Epithelial cell of proximal tubule (primary cell): ENCODE measurements at regions not wholly inside any gene's neighbourhood (a gene's known extent, or its start where the extent isn't known, plus 50 kb on each side); places are given as distances from the start of the nearest gene placed in this dataset.

Experiments used
- DNase-seq: peaks from one replicate; pipeline ENCODE4 v3.0.0-alpha.2; 2011; ENCODE audit warnings: low read depth
- H3K4me3 ChIP-seq: 2 replicates; pipeline ENCODE4 v1.5.1; 2011; ENCODE audit warnings: low read depth, mild to moderate bottlenecking, low read length
- CTCF ChIP-seq: conservative IDR thresholded peaks from 2 replicates; pipeline ENCODE4 v1.5.1; 2012; ENCODE audit warnings: low read depth, mild to moderate bottlenecking, low read length

GRCh38 chr11:100625041-100625440 is 62.0 kb upstream of the ARHGAP42 start:
- no peak overlapping the region for H3K4me3 ChIP-seq
- TF ChIP-seq CTCF = no peak
- DNase-seq = no peak

- TF ChIP-seq CTCF = peak; percentile 31
- H3K4me3 ChIP-seq = no peak overlapping the region
- no peak for DNase-seq
Observed at GRCh38 chr11:100629671-100630070, 57.4 kb upstream of the ARHGAP42 start.

GRCh38 chr11:100630898-100631297 is 56.2 kb upstream of the ARHGAP42 start:
- peak; percentile 49 for DNase-seq
- H3K4me3 ChIP-seq = no peak overlapping the region
- TF ChIP-seq CTCF = no peak

GRCh38 chr11:100631316-100631715 is 55.8 kb upstream of the ARHGAP42 start:
- DNase-seq = no peak
- no peak for TF ChIP-seq CTCF
- H3K4me3 ChIP-seq = no peak overlapping the region

- H3K4me3 ChIP-seq = no peak overlapping the region
- DNase-seq = no peak
- TF ChIP-seq CTCF = no peak
Observed at GRCh38 chr11:100632941-100633452, 54.1 kb upstream of the ARHGAP42 start.

GRCh38 chr11:100635194-100635593 is 51.9 kb upstream of the ARHGAP42 start:
- TF ChIP-seq CTCF = no peak
- no peak for DNase-seq
- H3K4me3 ChIP-seq = no peak overlapping the region

GRCh38 chr11:100636536-100636935 is 50.6 kb upstream of the ARHGAP42 start:
- no peak for TF ChIP-seq CTCF
- DNase-seq = no peak
- H3K4me3 ChIP-seq = no peak overlapping the region
